Spleen (tissue), 7 donors: ENCODE measurements at regions not wholly inside any gene's neighbourhood (a gene's known extent, or its start where the extent isn't known, plus 50 kb on each side); places are given as distances from the start of the nearest gene placed in this dataset.

Source experiments
- CTCF ChIP-seq, 11 experiments: fragments of 200-600 bp in 7 of 11; fragments of 450-650 bp in 4 of 11; sonication (generic) in 4 of 11; IDR thresholded peaks in 8 of 11; conservative IDR thresholded peaks in 3 of 11; 1 replicate in 7 of 11; 2 replicates in 4 of 11; pipeline versions ENCODE4 v1.4.0 to v1.8.0; 2016 to 2021; ENCODE audit warnings: antibody characterized with exemption in 11 of 11, inconsistent platforms in 4 of 11, mild to moderate bottlenecking in 1 of 11
- POLR2A ChIP-seq, 3 donors: fragments of 450-650 bp; IDR thresholded peaks; one replicate each; pipeline ENCODE4 v1.5.1; 2017; ENCODE audit warnings: antibody characterized with exemption in 3 of 3, mild to moderate bottlenecking in 1 of 3
- POLR2AphosphoS5 ChIP-seq, 3 donors: sonication (generic); formaldehyde crosslinking; IDR thresholded peaks; one replicate each; pipeline ENCODE4 v1.5.1; 2017; ENCODE audit warnings: antibody characterized with exemption in 3 of 3
- donor health status: DM: no; HTN: no; CAD: no; lungs with moderate emphysema.
- donor health status: DM: no; HTN: no; CAD: no.
- donor health status: DM: no; HTN: no; CAD: no.

GRCh38 chrX:76996641-76997040, 450.5 kb upstream of the FGF16 start:
- TF ChIP-seq CTCF (IDR thresholded peaks at IDR 0.05 in 8 of 11, conservative IDR thresholded peaks at IDR 0.05 in 3 of 11), result no peak
- TF ChIP-seq POLR2A (IDR thresholded peaks at IDR 0.05), result no peak
- TF ChIP-seq POLR2AphosphoS5 (IDR thresholded peaks at IDR 0.05), result no peak
